ENCODE measurements at regions not wholly inside any gene's neighbourhood (a gene's known extent, or its start where the extent isn't known, plus 50 kb on each side); places are given as distances from the start of the nearest gene placed in this dataset.

- Histone ChIP-seq H3K4me1 (ENCODE audit: control insufficient read depth in 1 of 2, low read depth in 2 of 2) (no peaks in the 10 kb centered on the region), H3K9me3 (no peaks in the 10 kb centered on the region), H3K27ac (no peak overlapping the region), H3K36me3 (no peaks in the 10 kb centered on the region), H3K4me3 (no peak overlapping the region), H3K27me3 (replicated peaks; ENCODE audit: insufficient read depth) (no peaks in the 10 kb centered on the region)
- no peak for TF ChIP-seq CTCF (IDR thresholded peaks at IDR 0.05)
- no peak for ATAC-seq (ENCODE audit: insufficient number of reproducible peaks, low FRiP score, low read depth)
- DNase-seq (ENCODE audit: low spot score), result no peak
Measured at GRCh38 chr11:43124272-43124935, 187.4 kb upstream of the API5 start.

- H3K36me3 ChIP-seq, result no peaks in the 10 kb centered on the region
- TF ChIP-seq CTCF (IDR thresholded peaks at IDR 0.05), result no peak
- H3K27ac ChIP-seq, result no peak overlapping the region
- no peak overlapping the region for H3K4me3 ChIP-seq
- H3K4me1 ChIP-seq (ENCODE audit: control insufficient read depth in 1 of 2, low read depth in 2 of 2), result no peaks in the 10 kb centered on the region
- no peaks in the 10 kb centered on the region for H3K27me3 ChIP-seq (replicated peaks; ENCODE audit: insufficient read depth)
- H3K9me3 ChIP-seq, result no peaks in the 10 kb centered on the region
- DNase-seq (ENCODE audit: low spot score) (no peak), ATAC-seq (ENCODE audit: insufficient number of reproducible peaks, low FRiP score, low read depth) (no peak)
Measured at GRCh38 chr11:43129329-43129728, 182.5 kb upstream of the API5 start.

- TF ChIP-seq CTCF (IDR thresholded peaks at IDR 0.05), result no peak
- ATAC-seq (ENCODE audit: insufficient number of reproducible peaks, low FRiP score, low read depth), result no peak
- Histone ChIP-seq H3K4me1 (ENCODE audit: control insufficient read depth in 1 of 2, low read depth in 2 of 2) (no peaks in the 10 kb centered on the region), H3K27me3 (replicated peaks; ENCODE audit: insufficient read depth) (no peaks in the 10 kb centered on the region), H3K36me3 (no peaks in the 10 kb centered on the region), H3K4me3 (no peak overlapping the region), H3K9me3 (no peaks in the 10 kb centered on the region), H3K27ac (no peak overlapping the region)
- no peak for DNase-seq (ENCODE audit: low spot score)
Measured at GRCh38 chr11:43130616-43131015, 181.2 kb upstream of the API5 start.

- Histone ChIP-seq H3K4me1 (ENCODE audit: control insufficient read depth in 1 of 2, low read depth in 2 of 2) (no peaks in the 10 kb centered on the region), H3K36me3 (no peaks in the 10 kb centered on the region), H3K27me3 (replicated peaks; ENCODE audit: insufficient read depth) (no peaks in the 10 kb centered on the region), H3K4me3 (no peak overlapping the region), H3K27ac (no peak overlapping the region), H3K9me3 (no peaks in the 10 kb centered on the region)
- no peak for TF ChIP-seq CTCF (IDR thresholded peaks at IDR 0.05)
- ATAC-seq (ENCODE audit: insufficient number of reproducible peaks, low FRiP score, low read depth) (no peak), DNase-seq (ENCODE audit: low spot score) (no peak)
Measured at GRCh38 chr11:43135966-43136534, 175.7 kb upstream of the API5 start.

- H3K4me3 ChIP-seq, result no peak overlapping the region
- no peaks in the 10 kb centered on the region for H3K4me1 ChIP-seq (ENCODE audit: control insufficient read depth in 1 of 2, low read depth in 2 of 2)
- no peaks in the 10 kb centered on the region for H3K36me3 ChIP-seq
- no peaks in the 10 kb centered on the region for H3K27me3 ChIP-seq (replicated peaks; ENCODE audit: insufficient read depth)
- no peak for TF ChIP-seq CTCF (IDR thresholded peaks at IDR 0.05)
- DNase-seq (ENCODE audit: low spot score) (no peak), ATAC-seq (ENCODE audit: insufficient number of reproducible peaks, low FRiP score, low read depth) (no peak)
- no peaks in the 10 kb centered on the region for H3K9me3 ChIP-seq
- H3K27ac ChIP-seq, result no peak overlapping the region
Measured at GRCh38 chr11:43138621-43139140, 173.1 kb upstream of the API5 start.
